GM12873 (cell line): ENCODE measurements at regions not wholly inside any gene's neighbourhood (a gene's known extent, or its start where the extent isn't known, plus 50 kb on each side); places are given as distances from the start of the nearest gene placed in this dataset.

Source experiments
- CTCF ChIP-seq: IDR thresholded peaks from 2 replicates; pipeline ENCODE4 v1.5.1; 2012; ENCODE audit warnings: low read depth, mild to moderate bottlenecking, moderate library complexity, low read length, control low read depth; ENCODE audit not compliant: insufficient read depth; ENCODE audit errors: missing control alignments

GRCh38 chr5:2289380-2289779 lies 406.7 kb upstream of the IRX4 start:
- no peak for TF ChIP-seq CTCF

GRCh38 chr5:2288968-2289367 lies 406.2 kb upstream of the IRX4 start:
- no peak for TF ChIP-seq CTCF

GRCh38 chr5:2288466-2288865 lies 405.7 kb upstream of the IRX4 start:
- no peak for TF ChIP-seq CTCF

- TF ChIP-seq CTCF, result no peak
These were observed 403.5 kb upstream of the IRX4 start for GRCh38 chr5:2286250-2286649.

- TF ChIP-seq CTCF, result no peak
These were observed 402.0 kb upstream of the IRX4 start for GRCh38 chr5:2284678-2285077.

- no peak for TF ChIP-seq CTCF
These were observed 400.8 kb upstream of the IRX4 start for GRCh38 chr5:2283481-2284045.

GRCh38 chr5:2282893-2283292 lies 400.2 kb upstream of the IRX4 start:
- TF ChIP-seq CTCF, result no peak

- no peak for TF ChIP-seq CTCF
These were observed 399.4 kb upstream of the IRX4 start for GRCh38 chr5:2282034-2282690.
